VCaP (cell line): ENCODE measurements at regions not wholly inside any gene's neighbourhood (a gene's known extent, or its start where the extent isn't known, plus 50 kb on each side); places are given as distances from the start of the nearest gene placed in this dataset.
"Not testable (repeated sequence)": the region's sequence is repeated elsewhere in the genome, so short reads cannot be mapped to it uniquely, and the experiment has no call there.

ENCODE experiments used
- H3K27ac ChIP-seq: fragments of 450-650 bp; 2 replicates; pipeline ENCODE4 v1.5.1; 2017
- CTCF ChIP-seq: fragments of 450-650 bp; conservative IDR thresholded peaks from 2 replicates; pipeline ENCODE4 v1.5.1; 2017; ENCODE audit warnings: mild to moderate bottlenecking, moderate library complexity

- no peak for TF ChIP-seq CTCF
These were observed 178.9 kb downstream of the MMUT start for GRCh38 chr6:49284180-49284579.

GRCh38 chr6:49274809-49275769 is 188.0 kb downstream of the MMUT start:
- not testable (repeated sequence) for H3K27ac ChIP-seq

More at GRCh38 chr6:49284180-49284579, 178.9 kb downstream of the MMUT start:
- no peak overlapping the region for H3K27ac ChIP-seq

- H3K27ac ChIP-seq, result no peak overlapping the region
- TF ChIP-seq CTCF, result no peak
These were observed 193.9 kb downstream of the MMUT start for GRCh38 chr6:49269190-49269589.

- no peak for TF ChIP-seq CTCF
- H3K27ac ChIP-seq, result no peak overlapping the region
These were observed 198.1 kb downstream of the MMUT start for GRCh38 chr6:49264909-49265308.

- no peak overlapping the region for H3K27ac ChIP-seq
- TF ChIP-seq CTCF, result no peak
These were observed 198.6 kb downstream of the MMUT start for GRCh38 chr6:49264496-49264895.

GRCh38 chr6:49257549-49257948 is 205.5 kb downstream of the MMUT start:
- H3K27ac ChIP-seq, result no peak overlapping the region
- TF ChIP-seq CTCF, result no peak

GRCh38 chr6:49255335-49255734 is 207.7 kb downstream of the MMUT start:
- no peak for TF ChIP-seq CTCF
- no peak overlapping the region for H3K27ac ChIP-seq

GRCh38 chr6:49252901-49253300 is 210.2 kb downstream of the MMUT start:
- no peak overlapping the region for H3K27ac ChIP-seq
- TF ChIP-seq CTCF, result no peak
